ENCODE measurements at regions not wholly inside any gene's neighbourhood (a gene's known extent, or its start where the extent isn't known, plus 50 kb on each side); places are given as distances from the start of the nearest gene placed in this dataset.

DNA sequence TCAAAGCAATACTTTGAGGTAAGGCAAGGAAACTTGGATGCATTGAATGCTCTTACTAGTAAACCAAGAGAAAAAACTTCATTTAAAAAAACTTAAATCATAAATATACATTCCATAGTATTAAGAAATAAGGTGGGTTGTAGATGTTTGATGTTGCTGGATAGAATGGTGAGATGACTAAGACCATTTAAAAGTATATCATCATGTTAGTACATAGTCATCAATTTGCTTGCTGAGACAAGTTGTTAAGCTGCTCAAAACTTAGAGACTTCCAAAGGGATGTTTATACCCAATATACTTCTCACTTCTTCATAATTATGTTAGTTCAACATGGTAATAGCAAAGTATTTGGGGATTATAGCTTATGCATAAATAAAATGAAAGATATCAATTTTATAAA lies 675.5 kb upstream of the MGAT4C start:
- Histone ChIP-seq H3K9ac (ENCODE audit: low read length) (no peak overlapping the region), H3K27ac (ENCODE audit: low read depth, low read length) (no peak overlapping the region), H3K27me3 (ENCODE audit: control insufficient read depth, insufficient read depth, low read length) (no peaks in the 10 kb centered on the region), H3K4me3 (ENCODE audit: low read length) (no peak overlapping the region), H3K4me1 (ENCODE audit: control insufficient read depth, insufficient read depth, low read length) (no peaks in the 10 kb centered on the region), H3K36me3 (ENCODE audit: control insufficient read depth, insufficient read depth, low read length) (no peaks in the 10 kb centered on the region)

- Histone ChIP-seq H3K27ac (ENCODE audit: low read depth, low read length) (no peak overlapping the region), H3K4me3 (ENCODE audit: low read length) (no peak overlapping the region), H3K4me1 (ENCODE audit: control insufficient read depth, insufficient read depth, low read length) (no peaks in the 10 kb centered on the region), H3K36me3 (ENCODE audit: control insufficient read depth, insufficient read depth, low read length) (no peaks in the 10 kb centered on the region), H3K9ac (ENCODE audit: low read length) (no peak overlapping the region), H3K27me3 (ENCODE audit: control insufficient read depth, insufficient read depth, low read length) (no peaks in the 10 kb centered on the region)
These were observed 673.8 kb upstream of the MGAT4C start for GRCh38 chr12:86929962-86930361.

GRCh38 chr12:86917121-86917520 lies 660.9 kb upstream of the MGAT4C start:
- no peak overlapping the region for H3K4me3 ChIP-seq (ENCODE audit: low read length)
- H3K9ac ChIP-seq (ENCODE audit: low read length) = no peak overlapping the region
- H3K27me3 ChIP-seq (ENCODE audit: control insufficient read depth, insufficient read depth, low read length) = no peaks in the 10 kb centered on the region
- H3K36me3 ChIP-seq (ENCODE audit: control insufficient read depth, insufficient read depth, low read length) = no peaks in the 10 kb centered on the region
- no peak overlapping the region for H3K27ac ChIP-seq (ENCODE audit: low read depth, low read length)
- no peaks in the 10 kb centered on the region for H3K4me1 ChIP-seq (ENCODE audit: control insufficient read depth, insufficient read depth, low read length)

DNA sequence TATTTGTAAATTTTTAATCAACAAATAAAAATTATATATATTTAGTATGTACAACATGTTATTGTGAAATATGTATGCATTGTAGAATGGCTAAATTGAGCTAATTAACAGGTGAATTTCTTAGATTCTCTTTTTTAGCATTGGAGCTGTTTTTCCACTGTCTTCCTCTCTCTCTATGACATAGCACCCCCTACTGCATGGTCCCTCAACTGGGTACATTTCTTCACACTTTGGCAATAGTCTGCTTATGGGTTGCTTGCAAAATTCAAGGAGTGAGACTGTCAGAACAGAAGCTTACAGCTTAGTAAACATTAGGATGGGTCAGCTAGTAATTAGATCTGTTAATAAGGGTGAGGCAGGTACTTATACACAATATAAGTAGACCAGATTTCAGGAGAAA lies 658.5 kb upstream of the MGAT4C start:
- Histone ChIP-seq H3K9ac (ENCODE audit: low read length) (no peak overlapping the region), H3K4me3 (ENCODE audit: low read length) (no peak overlapping the region), H3K36me3 (ENCODE audit: control insufficient read depth, insufficient read depth, low read length) (no peaks in the 10 kb centered on the region), H3K27ac (ENCODE audit: low read depth, low read length) (no peak overlapping the region), H3K27me3 (ENCODE audit: control insufficient read depth, insufficient read depth, low read length) (no peaks in the 10 kb centered on the region), H3K4me1 (ENCODE audit: control insufficient read depth, insufficient read depth, low read length) (no peaks in the 10 kb centered on the region)

GRCh38 chr12:86911973-86912372 lies 655.8 kb upstream of the MGAT4C start:
- H3K27me3 ChIP-seq (ENCODE audit: control insufficient read depth, insufficient read depth, low read length) = no peaks in the 10 kb centered on the region
- H3K36me3 ChIP-seq (ENCODE audit: control insufficient read depth, insufficient read depth, low read length) = no peaks in the 10 kb centered on the region
- H3K4me3 ChIP-seq (ENCODE audit: low read length) = no peak overlapping the region
- H3K9ac ChIP-seq (ENCODE audit: low read length) = no peak overlapping the region
- no peak overlapping the region for H3K27ac ChIP-seq (ENCODE audit: low read depth, low read length)
- H3K4me1 ChIP-seq (ENCODE audit: control insufficient read depth, insufficient read depth, low read length) = no peaks in the 10 kb centered on the region

GRCh38 chr12:86903159-86903558 lies 647.0 kb upstream of the MGAT4C start:
- Histone ChIP-seq H3K9ac (ENCODE audit: low read length) (no peak overlapping the region), H3K4me3 (ENCODE audit: low read length) (no peak overlapping the region), H3K4me1 (ENCODE audit: control insufficient read depth, insufficient read depth, low read length) (no peaks in the 10 kb centered on the region), H3K36me3 (ENCODE audit: control insufficient read depth, insufficient read depth, low read length) (no peaks in the 10 kb centered on the region), H3K27me3 (ENCODE audit: control insufficient read depth, insufficient read depth, low read length) (no peaks in the 10 kb centered on the region), H3K27ac (ENCODE audit: low read depth, low read length) (no peak overlapping the region)

- H3K27me3 ChIP-seq (ENCODE audit: control insufficient read depth, insufficient read depth, low read length) = no peaks in the 10 kb centered on the region
- no peak overlapping the region for H3K9ac ChIP-seq (ENCODE audit: low read length)
- no peaks in the 10 kb centered on the region for H3K4me1 ChIP-seq (ENCODE audit: control insufficient read depth, insufficient read depth, low read length)
- H3K27ac ChIP-seq (ENCODE audit: low read depth, low read length) = no peak overlapping the region
- H3K4me3 ChIP-seq (ENCODE audit: low read length) = no peak overlapping the region
- no peaks in the 10 kb centered on the region for H3K36me3 ChIP-seq (ENCODE audit: control insufficient read depth, insufficient read depth, low read length)
These were observed 604.6 kb upstream of the MGAT4C start for GRCh38 chr12:86860776-86861175.

DNA sequence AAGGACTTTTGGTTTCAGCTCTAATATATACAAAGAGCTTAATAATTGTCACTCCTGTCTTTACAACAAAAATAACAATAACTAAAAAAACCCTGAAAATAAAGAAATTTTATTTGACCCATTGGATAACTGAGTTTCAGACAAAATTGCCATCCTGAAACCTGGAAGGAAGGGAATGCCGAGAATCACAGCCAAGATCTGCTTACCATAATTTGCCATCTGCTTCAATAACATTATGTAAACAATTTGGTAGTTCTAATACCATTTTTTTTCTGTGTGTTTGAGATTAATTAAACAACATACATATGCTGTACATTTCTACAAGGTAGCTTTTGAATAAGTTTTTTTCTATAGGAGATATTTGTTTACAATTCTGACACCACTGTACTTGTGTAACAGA lies 596.3 kb upstream of the MGAT4C start:
- H3K27me3 ChIP-seq (ENCODE audit: control insufficient read depth, insufficient read depth, low read length) = no peaks in the 10 kb centered on the region
- no peaks in the 10 kb centered on the region for H3K36me3 ChIP-seq (ENCODE audit: control insufficient read depth, insufficient read depth, low read length)
- H3K4me1 ChIP-seq (ENCODE audit: control insufficient read depth, insufficient read depth, low read length) = no peaks in the 10 kb centered on the region
- no peak overlapping the region for H3K9ac ChIP-seq (ENCODE audit: low read length)
- no peak overlapping the region for H3K4me3 ChIP-seq (ENCODE audit: low read length)
- no peak overlapping the region for H3K27ac ChIP-seq (ENCODE audit: low read depth, low read length)

GRCh38 chr12:86838711-86839110 lies 582.5 kb upstream of the MGAT4C start:
- Histone ChIP-seq H3K4me1 (ENCODE audit: control insufficient read depth, insufficient read depth, low read length) (no peaks in the 10 kb centered on the region), H3K36me3 (ENCODE audit: control insufficient read depth, insufficient read depth, low read length) (no peaks in the 10 kb centered on the region), H3K27me3 (ENCODE audit: control insufficient read depth, insufficient read depth, low read length) (no peaks in the 10 kb centered on the region), H3K27ac (ENCODE audit: low read depth, low read length) (no peak overlapping the region), H3K4me3 (ENCODE audit: low read length) (no peak overlapping the region), H3K9ac (ENCODE audit: low read length) (no peak overlapping the region)

- H3K27ac ChIP-seq (ENCODE audit: low read depth, low read length) = no peak overlapping the region
- H3K4me1 ChIP-seq (ENCODE audit: control insufficient read depth, insufficient read depth, low read length) = no peaks in the 10 kb centered on the region
- H3K36me3 ChIP-seq (ENCODE audit: control insufficient read depth, insufficient read depth, low read length) = no peaks in the 10 kb centered on the region
- no peak overlapping the region for H3K9ac ChIP-seq (ENCODE audit: low read length)
- no peak overlapping the region for H3K4me3 ChIP-seq (ENCODE audit: low read length)
- H3K27me3 ChIP-seq (ENCODE audit: control insufficient read depth, insufficient read depth, low read length) = no peaks in the 10 kb centered on the region
These were observed 582.1 kb upstream of the MGAT4C start for GRCh38 chr12:86838260-86838659.

DNA sequence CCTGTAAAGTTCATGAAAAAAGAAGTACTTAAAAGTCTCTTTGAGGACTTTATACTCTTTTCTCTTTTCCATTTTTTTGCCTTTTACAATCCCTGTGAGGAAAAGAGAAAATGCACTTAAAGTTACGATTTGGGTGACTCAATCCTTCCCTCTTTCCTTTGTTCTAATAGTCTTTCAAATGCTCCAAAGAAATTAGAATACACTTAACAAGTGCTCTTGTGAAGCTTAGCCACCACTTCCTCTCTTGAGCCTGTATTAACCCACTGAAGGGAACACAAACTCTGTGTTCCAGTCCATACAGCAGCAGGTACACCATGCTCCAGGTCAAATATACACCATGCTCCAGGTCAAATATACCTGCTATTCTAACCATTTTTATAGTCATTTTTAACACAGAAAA lies 581.1 kb upstream of the MGAT4C start:
- no peaks in the 10 kb centered on the region for H3K27me3 ChIP-seq (ENCODE audit: control insufficient read depth, insufficient read depth, low read length)
- no peak overlapping the region for H3K4me3 ChIP-seq (ENCODE audit: low read length)
- no peaks in the 10 kb centered on the region for H3K36me3 ChIP-seq (ENCODE audit: control insufficient read depth, insufficient read depth, low read length)
- no peaks in the 10 kb centered on the region for H3K4me1 ChIP-seq (ENCODE audit: control insufficient read depth, insufficient read depth, low read length)
- no peak overlapping the region for H3K27ac ChIP-seq (ENCODE audit: low read depth, low read length)
- H3K9ac ChIP-seq (ENCODE audit: low read length) = no peak overlapping the region

DNA sequence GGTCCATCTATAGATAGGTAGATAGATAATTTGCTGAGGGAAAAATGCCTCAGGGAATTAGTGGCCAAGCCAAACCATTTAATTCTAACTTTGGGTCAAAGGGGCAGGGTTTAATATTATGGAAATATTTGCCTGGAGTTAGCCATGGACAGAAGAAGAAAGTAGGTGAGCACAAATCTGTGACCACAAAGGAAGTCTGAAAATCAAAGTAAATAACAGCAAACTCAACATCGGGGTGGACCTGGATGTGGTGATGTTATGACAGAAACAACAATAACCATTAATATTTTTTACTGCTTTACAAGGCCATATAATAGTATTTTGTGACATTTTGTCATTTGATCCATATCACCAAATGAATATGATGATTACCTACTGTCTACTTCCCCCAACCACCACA lies 578.0 kb upstream of the MGAT4C start:
- Histone ChIP-seq H3K4me1 (ENCODE audit: control insufficient read depth, insufficient read depth, low read length) (no peaks in the 10 kb centered on the region), H3K9ac (ENCODE audit: low read length) (no peak overlapping the region), H3K27ac (ENCODE audit: low read depth, low read length) (no peak overlapping the region), H3K36me3 (ENCODE audit: control insufficient read depth, insufficient read depth, low read length) (no peaks in the 10 kb centered on the region), H3K27me3 (ENCODE audit: control insufficient read depth, insufficient read depth, low read length) (no peaks in the 10 kb centered on the region), H3K4me3 (ENCODE audit: low read length) (no peak overlapping the region)

DNA sequence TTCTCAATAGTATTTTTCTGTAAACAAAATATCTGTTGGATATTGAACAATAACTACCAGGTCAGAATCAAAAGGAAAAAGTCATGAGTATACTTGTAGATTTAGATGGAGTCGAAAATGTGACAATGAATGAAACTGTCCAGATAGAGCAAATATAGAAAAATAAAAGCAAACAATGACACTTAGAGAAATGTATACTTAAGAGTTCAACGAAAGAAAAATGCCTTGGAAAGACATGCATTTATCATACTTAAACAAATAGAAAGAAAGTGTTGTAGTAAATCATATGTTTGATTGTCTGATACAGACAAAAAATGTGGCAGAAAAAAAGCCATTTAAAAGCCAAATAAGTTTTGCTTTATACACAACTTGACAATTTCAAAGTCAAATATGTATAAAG lies 571.2 kb upstream of the MGAT4C start:
- no peak overlapping the region for H3K27ac ChIP-seq (ENCODE audit: low read depth, low read length)
- H3K27me3 ChIP-seq (ENCODE audit: control insufficient read depth, insufficient read depth, low read length) = no peaks in the 10 kb centered on the region
- no peak overlapping the region for H3K4me3 ChIP-seq (ENCODE audit: low read length)
- H3K9ac ChIP-seq (ENCODE audit: low read length) = no peak overlapping the region
- H3K4me1 ChIP-seq (ENCODE audit: control insufficient read depth, insufficient read depth, low read length) = no peaks in the 10 kb centered on the region
- H3K36me3 ChIP-seq (ENCODE audit: control insufficient read depth, insufficient read depth, low read length) = no peaks in the 10 kb centered on the region

DNA sequence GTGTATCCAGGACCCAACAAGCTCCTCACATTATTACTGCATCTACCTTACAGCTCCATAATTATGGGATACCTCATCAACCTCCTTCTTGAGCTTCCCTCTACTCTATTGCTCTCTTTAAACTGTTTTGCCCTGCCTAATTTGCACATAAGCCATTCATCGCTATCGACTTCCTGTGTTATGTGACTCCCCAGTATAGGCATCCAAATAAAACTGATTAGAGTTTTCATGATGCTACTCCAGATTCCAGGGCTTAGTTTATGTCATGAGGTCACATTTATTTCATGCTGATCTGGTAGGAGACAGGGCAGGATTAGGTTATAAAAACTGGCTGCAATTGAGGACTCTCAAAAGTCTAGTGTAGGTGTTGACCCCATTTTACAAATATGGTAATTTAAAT lies 569.9 kb upstream of the MGAT4C start:
- no peaks in the 10 kb centered on the region for H3K36me3 ChIP-seq (ENCODE audit: control insufficient read depth, insufficient read depth, low read length)
- no peaks in the 10 kb centered on the region for H3K27me3 ChIP-seq (ENCODE audit: control insufficient read depth, insufficient read depth, low read length)
- no peak overlapping the region for H3K9ac ChIP-seq (ENCODE audit: low read length)
- no peaks in the 10 kb centered on the region for H3K4me1 ChIP-seq (ENCODE audit: control insufficient read depth, insufficient read depth, low read length)
- H3K4me3 ChIP-seq (ENCODE audit: low read length) = no peak overlapping the region
- H3K27ac ChIP-seq (ENCODE audit: low read depth, low read length) = no peak overlapping the region

Measured in rectal smooth muscle tissue (tissue), 1 donor.